GM12892 (cell line): ENCODE measurements at regions not wholly inside any gene's neighbourhood (a gene's known extent, or its start where the extent isn't known, plus 50 kb on each side); places are given as distances from the start of the nearest gene placed in this dataset.
A peak's percentile ranks its signal among the peaks of the same experiment; 100 is the strongest.

ENCODE experiments used
- DNase-seq: peaks from one replicate; pipeline ENCODE4 v3.0.0; 2011; ENCODE audit not compliant: insufficient read length
- FAIRE-seq: peaks from 2 replicates; lab custom pipeline; 2011; peaks lifted over from hg19 to GRCh38; lab: Jason Lieb, UNC
- POLR2A ChIP-seq: IDR thresholded peaks from 2 replicates; pipeline ENCODE4 v1.6.1; 2011; ENCODE audit warnings: low read depth, low read length, control low read depth
- POLR2AphosphoS5 ChIP-seq: IDR thresholded peaks from 2 replicates; pipeline ENCODE4 v1.6.1; 2011; ENCODE audit warnings: low read depth, low read length, control low read depth
- TAF1 ChIP-seq: IDR thresholded peaks from 2 replicates; pipeline ENCODE4 v1.6.1; 2011; ENCODE audit warnings: low read depth, mild to moderate bottlenecking, control low read depth, low read length, borderline replicate concordance

GRCh38 chr13:26474286-26474685 is 83.2 kb upstream of the WASF3 start:
- TF ChIP-seq POLR2A (no peak), TAF1 (no peak)
- FAIRE-seq (no peak), DNase-seq (no peak)

GRCh38 chr13:26475176-26476110 is 82.0 kb upstream of the WASF3 start:
- DNase-seq (no peak), FAIRE-seq (no peak)
- TF ChIP-seq POLR2AphosphoS5 (no peak), TAF1 (no peak), POLR2A (no peak)

GRCh38 chr13:26476111-26476781 is 81.2 kb upstream of the WASF3 start:
- FAIRE-seq = no peak
- DNase-seq = no peak
- TF ChIP-seq TAF1 = no peak
- TF ChIP-seq POLR2AphosphoS5 = no peak

- DNase-seq = no peak
- no peak for TF ChIP-seq POLR2A
- no peak for TF ChIP-seq TAF1
- TF ChIP-seq POLR2AphosphoS5 = no peak
- no peak for FAIRE-seq
Measured at GRCh38 chr13:26476782-26477142, 80.7 kb upstream of the WASF3 start.

- TF ChIP-seq TAF1 (no peak), POLR2AphosphoS5 (no peak), POLR2A (no peak)
- DNase-seq = no peak
- no peak for FAIRE-seq
Measured at GRCh38 chr13:26477681-26478080, 79.8 kb upstream of the WASF3 start.

- no peak for TF ChIP-seq POLR2AphosphoS5
- no peak for TF ChIP-seq POLR2A
- no peak for TF ChIP-seq TAF1
- DNase-seq = no peak
- no peak for FAIRE-seq
Measured at GRCh38 chr13:26480246-26480855, 77.1 kb upstream of the WASF3 start.

- FAIRE-seq = peak; percentile 71
- no peak for TF ChIP-seq TAF1
- TF ChIP-seq POLR2AphosphoS5 = no peak
- no peak for TF ChIP-seq POLR2A
- DNase-seq = peak; percentile 50
Measured at GRCh38 chr13:26482451-26483197, 74.9 kb upstream of the WASF3 start.

- no peak for FAIRE-seq
- no peak for DNase-seq
Measured at GRCh38 chr13:26483546-26483945, 73.9 kb upstream of the WASF3 start.

GRCh38 chr13:26484196-26484595 is 73.3 kb upstream of the WASF3 start:
- TF ChIP-seq POLR2AphosphoS5 (no peak), POLR2A (no peak), TAF1 (no peak)
- DNase-seq (no peak), FAIRE-seq (no peak)

More at GRCh38 chr13:26483546-26483945, 73.9 kb upstream of the WASF3 start:
- TF ChIP-seq POLR2A (no peak), TAF1 (no peak), POLR2AphosphoS5 (no peak)

GRCh38 chr13:26485288-26485687 is 72.2 kb upstream of the WASF3 start:
- DNase-seq (no peak), FAIRE-seq (no peak)
- TF ChIP-seq POLR2A = no peak
- TF ChIP-seq TAF1 = no peak
- TF ChIP-seq POLR2AphosphoS5 = no peak

GRCh38 chr13:26485786-26486185 is 71.7 kb upstream of the WASF3 start:
- no peak for DNase-seq
- TF ChIP-seq POLR2A (no peak), POLR2AphosphoS5 (no peak)
- FAIRE-seq = no peak
